ENCODE measurements at regions not wholly inside any gene's neighbourhood (a gene's known extent, or its start where the extent isn't known, plus 50 kb on each side); places are given as distances from the start of the nearest gene placed in this dataset.
"Not testable (repeated sequence)": the region's sequence is repeated elsewhere in the genome, so short reads cannot be mapped to it uniquely, and the experiment has no call there.

DNA sequence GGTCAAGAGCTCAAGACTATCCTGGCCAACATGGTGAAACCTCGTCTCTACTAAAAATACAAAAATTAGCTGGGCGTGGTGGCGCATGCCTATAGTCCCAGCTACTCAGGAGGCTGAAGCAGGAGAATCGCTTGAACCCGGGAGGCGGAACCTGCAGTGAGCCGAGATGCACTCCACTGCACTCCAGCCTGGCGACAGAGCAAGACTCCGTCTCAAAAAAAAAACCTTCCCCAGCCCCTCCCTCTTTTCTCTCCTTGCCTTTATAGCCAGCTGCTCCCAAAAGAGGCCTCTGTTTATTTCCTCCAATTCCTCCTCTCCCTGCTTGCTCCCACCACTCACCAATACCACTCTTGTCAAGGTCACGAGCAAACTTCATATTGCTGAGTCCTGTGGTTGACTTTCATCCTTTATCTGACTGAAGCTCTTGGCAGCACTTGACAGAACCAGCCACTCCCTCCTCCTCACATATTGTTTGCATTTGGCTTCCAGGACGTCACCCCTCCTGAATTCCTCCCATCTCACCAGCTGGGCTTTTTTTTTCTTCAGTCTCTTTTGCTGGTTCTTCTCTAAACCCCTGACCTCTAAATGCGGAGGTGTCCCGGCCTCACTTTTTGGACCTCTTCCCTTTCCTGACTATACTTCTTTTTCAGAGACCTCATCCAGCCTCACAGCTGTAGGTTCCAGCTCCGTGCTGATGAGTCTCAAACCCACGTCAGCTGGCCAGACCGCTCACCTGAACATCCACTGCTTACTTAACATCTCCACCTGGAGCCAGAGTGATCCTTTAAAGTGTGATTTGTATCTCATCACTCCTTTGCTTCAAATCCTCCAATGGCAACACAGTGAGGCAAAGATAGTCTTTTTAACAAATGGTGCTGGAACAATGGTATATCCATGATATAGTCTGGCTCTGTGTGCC is 84.6 kb upstream of the CAB39 start:
- no peak for DNase-seq (ENCODE audit: low read depth)
- no peak overlapping the region for H3K4me3 ChIP-seq (ENCODE audit: low read depth, low read length)
- TF ChIP-seq MYC (IDR thresholded peaks at IDR 0.05; ENCODE audit: low read depth, low read length) (no peak), POLR2A (IDR thresholded peaks at IDR 0.05; ENCODE audit: extremely low read depth, insufficient read length) (no peak)
- TF ChIP-seq, protein P1, sequence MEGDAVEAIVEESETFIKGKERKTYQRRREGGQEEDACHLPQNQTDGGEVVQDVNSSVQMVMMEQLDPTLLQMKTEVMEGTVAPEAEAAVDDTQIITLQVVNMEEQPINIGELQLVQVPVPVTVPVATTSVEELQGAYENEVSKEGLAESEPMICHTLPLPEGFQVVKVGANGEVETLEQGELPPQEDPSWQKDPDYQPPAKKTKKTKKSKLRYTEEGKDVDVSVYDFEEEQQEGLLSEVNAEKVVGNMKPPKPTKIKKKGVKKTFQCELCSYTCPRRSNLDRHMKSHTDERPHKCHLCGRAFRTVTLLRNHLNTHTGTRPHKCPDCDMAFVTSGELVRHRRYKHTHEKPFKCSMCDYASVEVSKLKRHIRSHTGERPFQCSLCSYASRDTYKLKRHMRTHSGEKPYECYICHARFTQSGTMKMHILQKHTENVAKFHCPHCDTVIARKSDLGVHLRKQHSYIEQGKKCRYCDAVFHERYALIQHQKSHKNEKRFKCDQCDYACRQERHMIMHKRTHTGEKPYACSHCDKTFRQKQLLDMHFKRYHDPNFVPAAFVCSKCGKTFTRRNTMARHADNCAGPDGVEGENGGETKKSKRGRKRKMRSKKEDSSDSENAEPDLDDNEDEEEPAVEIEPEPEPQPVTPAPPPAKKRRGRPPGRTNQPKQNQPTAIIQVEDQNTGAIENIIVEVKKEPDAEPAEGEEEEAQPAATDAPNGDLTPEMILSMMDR (IDR thresholded peaks at IDR 0.05; ENCODE audit: low read depth, low read length), result no peak
- TF ChIP-seq, protein P2, sequence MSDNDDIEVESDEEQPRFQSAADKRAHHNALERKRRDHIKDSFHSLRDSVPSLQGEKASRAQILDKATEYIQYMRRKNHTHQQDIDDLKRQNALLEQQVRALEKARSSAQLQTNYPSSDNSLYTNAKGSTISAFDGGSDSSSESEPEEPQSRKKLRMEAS (IDR thresholded peaks at IDR 0.05; ENCODE audit: low read depth, low read length), result no peak

DNA sequence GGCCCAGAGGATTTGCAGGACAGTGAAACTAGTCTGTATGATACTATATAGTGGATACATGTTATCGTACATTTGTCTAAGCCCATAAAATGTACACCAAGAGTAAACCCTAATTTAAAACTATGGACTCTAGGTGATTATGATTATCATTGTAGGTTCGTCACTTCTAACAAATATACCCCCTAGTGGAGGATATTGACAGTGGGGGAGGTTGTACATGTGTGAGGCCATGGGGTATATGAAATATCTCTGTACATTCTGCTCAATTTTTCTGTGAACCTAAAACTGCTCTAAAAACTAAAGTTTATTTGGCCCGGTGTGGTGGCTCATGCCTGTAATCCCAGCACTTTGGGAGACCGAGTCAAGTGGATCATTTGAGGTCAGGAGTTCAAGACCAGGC is 81.2 kb upstream of the CAB39 start:
- H3K4me3 ChIP-seq (ENCODE audit: low read depth, low read length), result no peak overlapping the region
- TF ChIP-seq, protein P2 (IDR thresholded peaks at IDR 0.05; ENCODE audit: low read depth, low read length), result no peak
- TF ChIP-seq, protein P1 (IDR thresholded peaks at IDR 0.05; ENCODE audit: low read depth, low read length), result no peak
- TF ChIP-seq MYC (IDR thresholded peaks at IDR 0.05; ENCODE audit: low read depth, low read length) (no peak), POLR2A (IDR thresholded peaks at IDR 0.05; ENCODE audit: extremely low read depth, insufficient read length) (no peak)
- DNase-seq (ENCODE audit: low read depth), result no peak

DNA sequence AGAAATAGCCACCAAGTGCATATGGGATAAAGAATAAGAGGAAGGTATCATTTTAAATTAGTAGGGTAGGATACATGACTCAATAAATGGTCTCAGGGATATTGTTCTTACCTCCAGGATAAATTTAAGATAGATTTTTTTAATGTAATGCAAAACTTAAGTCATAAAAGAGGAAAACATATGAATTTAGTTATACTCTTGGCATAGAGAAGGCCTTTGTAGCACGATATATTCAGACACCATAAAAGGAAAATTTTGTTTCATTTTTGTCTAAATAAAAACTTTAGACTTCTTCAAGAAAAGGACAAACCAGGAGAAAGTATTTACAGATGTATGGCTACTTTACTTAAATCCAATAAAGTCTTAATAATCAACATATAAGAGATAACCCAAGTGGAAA is 78.5 kb upstream of the CAB39 start:
- DNase-seq (ENCODE audit: low read depth), result no peak
- H3K4me3 ChIP-seq (ENCODE audit: low read depth, low read length), result no peak overlapping the region
- no peak for TF ChIP-seq POLR2A (IDR thresholded peaks at IDR 0.05; ENCODE audit: extremely low read depth, insufficient read length)
- TF ChIP-seq, protein P2 (IDR thresholded peaks at IDR 0.05; ENCODE audit: low read depth, low read length), result no peak
- TF ChIP-seq, protein P1 (IDR thresholded peaks at IDR 0.05; ENCODE audit: low read depth, low read length), result no peak
- no peak for TF ChIP-seq MYC (IDR thresholded peaks at IDR 0.05; ENCODE audit: low read depth, low read length)

DNA sequence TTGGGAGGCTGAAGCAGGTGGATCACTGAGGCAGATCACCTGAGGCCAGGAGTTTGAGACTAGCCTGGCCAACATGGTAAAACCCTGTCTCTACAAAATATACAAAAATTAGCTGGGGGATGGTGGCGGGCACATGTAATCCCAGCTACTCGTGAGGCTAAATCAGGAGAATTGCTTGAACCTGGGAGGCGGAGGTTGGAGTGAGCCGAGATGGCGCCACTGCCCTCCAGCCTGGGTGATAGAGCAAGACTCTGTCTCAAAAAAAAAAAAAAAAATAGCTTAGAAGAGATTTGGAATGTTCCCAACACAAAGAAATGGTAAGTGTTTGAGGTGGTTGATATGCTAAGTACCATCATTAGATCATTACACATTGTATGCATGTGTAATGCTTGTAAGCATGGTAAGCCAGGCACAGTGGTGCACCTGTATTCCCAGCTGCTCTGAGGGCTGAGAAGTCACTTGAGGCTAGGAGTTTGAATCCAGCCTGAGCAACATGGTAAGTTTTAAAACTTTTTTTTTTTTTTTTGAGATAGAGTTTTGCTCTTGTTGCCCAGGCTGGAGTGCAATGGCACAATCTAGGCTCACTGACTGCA is 77.8 kb upstream of the CAB39 start:
- H3K4me3 ChIP-seq (ENCODE audit: low read depth, low read length); DNase-seq (ENCODE audit: low read depth): not testable (repeated sequence)

DNA sequence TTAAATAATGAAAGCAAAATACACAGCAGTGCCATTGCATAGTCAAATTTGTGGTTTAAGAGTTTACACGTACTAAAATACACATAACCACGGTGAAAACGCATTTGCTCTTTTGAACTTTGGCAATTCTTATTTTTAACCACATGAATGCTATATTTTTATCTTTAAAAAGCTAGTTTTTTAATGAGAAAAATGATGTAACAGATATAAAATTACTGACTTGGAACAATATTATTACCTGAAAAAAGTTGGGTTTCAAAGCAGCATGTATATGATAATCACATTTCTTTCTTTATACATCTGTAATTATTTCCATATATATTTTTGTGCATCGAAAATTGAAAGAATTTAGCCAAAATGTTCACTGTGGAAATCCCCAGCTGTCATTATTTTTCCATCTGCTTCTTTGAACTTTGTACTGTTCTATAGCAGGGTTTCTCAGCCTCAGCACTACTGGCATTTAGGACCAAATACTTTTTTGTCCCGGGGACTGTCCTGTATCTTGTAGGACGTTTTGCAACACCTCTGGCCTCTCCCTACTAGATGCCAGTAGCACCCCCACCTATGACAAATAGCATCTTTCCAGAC is 75.9 kb upstream of the CAB39 start:
- DNase-seq (ENCODE audit: low read depth), result no peak
- H3K4me3 ChIP-seq (ENCODE audit: low read depth, low read length), result no peak overlapping the region

DNA sequence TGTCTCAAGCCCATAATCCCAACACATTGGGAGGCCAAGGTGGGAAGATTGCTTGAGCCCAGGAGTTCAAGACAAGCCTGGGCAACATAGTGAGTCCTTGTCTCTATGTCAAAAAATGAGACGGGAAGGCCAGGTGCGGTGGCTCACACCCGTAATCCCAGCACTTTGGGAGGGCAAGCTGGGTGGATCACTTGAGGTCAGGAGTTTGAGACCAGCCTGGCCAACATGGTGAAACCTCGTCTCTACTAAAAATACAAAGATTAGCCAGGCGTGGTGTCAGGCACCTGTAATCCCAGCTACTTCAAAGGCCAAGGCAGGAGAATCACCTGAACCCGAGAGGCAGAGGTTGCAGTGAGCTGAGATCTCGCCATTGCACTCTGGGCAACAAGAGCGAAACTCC is 75.2 kb upstream of the CAB39 start:
- H3K4me3 ChIP-seq (ENCODE audit: low read depth, low read length), result not testable (repeated sequence)

More for the DNA sequence above, 75.9 kb upstream of the CAB39 start:
- TF ChIP-seq POLR2A (IDR thresholded peaks at IDR 0.05; ENCODE audit: extremely low read depth, insufficient read length) (no peak), MYC (IDR thresholded peaks at IDR 0.05; ENCODE audit: low read depth, low read length) (no peak)
- TF ChIP-seq, protein P2 (IDR thresholded peaks at IDR 0.05; ENCODE audit: low read depth, low read length), result no peak
- TF ChIP-seq, protein P1 (IDR thresholded peaks at IDR 0.05; ENCODE audit: low read depth, low read length), result no peak

More for the DNA sequence above, 75.2 kb upstream of the CAB39 start:
- not testable (repeated sequence) for DNase-seq (ENCODE audit: low read depth)

All from NB4 (cell line).